Prostate gland (tissue), 2 donors: ENCODE measurements at regions not wholly inside any gene's neighbourhood (a gene's known extent, or its start where the extent isn't known, plus 50 kb on each side); places are given as distances from the start of the nearest gene placed in this dataset.
"Not testable (repeated sequence)": the region's sequence is repeated elsewhere in the genome, so short reads cannot be mapped to it uniquely, and the experiment has no call there.

Source experiments
- DNase-seq: peaks from one replicate; pipeline ENCODE4 v3.0.0-alpha.2; 2019; ENCODE audit warnings: low spot score
- H3K27ac ChIP-seq, 2 donors: fragments of 200-600 bp; sonication (generic); 2 replicates each; pipeline ENCODE4 v1.5.1; 2017 to 2019
- H3K27me3 ChIP-seq: fragments of 200-600 bp; sonication (generic); replicated peaks from 2 replicates; pipeline ENCODE4 v1.5.1; 2019; ENCODE audit not compliant: insufficient read depth
- H3K36me3 ChIP-seq, 2 donors: fragments of 200-600 bp; sonication (generic); 1 replicate in 1 of 2; 2 replicates in 1 of 2; pipeline versions ENCODE4 v1.5.1 to v1.8.1; 2017 to 2019
- H3K4me1 ChIP-seq: fragments of 200-600 bp; sonication (generic); replicated peaks from 2 replicates; pipeline ENCODE4 v1.5.1; 2019
- H3K4me3 ChIP-seq, 2 donors: fragments of 200-600 bp; sonication (generic); 2 replicates each; pipeline ENCODE4 v1.5.1; 2017 to 2019
- H3K9me3 ChIP-seq: fragments of 200-600 bp; sonication (generic); 2 replicates; pipeline ENCODE4 v1.5.1; 2017
- POLR2A ChIP-seq: fragments of 450-650 bp; IDR thresholded peaks from one replicate; pipeline ENCODE4 v1.6.1; 2016; ENCODE audit warnings: antibody characterized with exemption, mild to moderate bottlenecking
- POLR2AphosphoS5 ChIP-seq: sonication (generic); formaldehyde crosslinking; IDR thresholded peaks from one replicate; pipeline ENCODE4 v1.6.1; 2017; ENCODE audit warnings: antibody characterized with exemption
- WGBS: methylation state at CpG from one replicate; pipeline ENCODE4 v1.1.5; 2018; 5-methylcytosine and 5-hydroxymethylcytosine counted together
- intact Hi-C: fragments of 100-400 bp; cut with DNase I; formaldehyde crosslinking; loops from one replicate; pipeline ENCODE4 v1.14.2; 2022
- TF ChIP-seq, protein P1 (sequence below), 4 experiments: fragments of 200-600 bp in 2 of 4; fragments of 450-650 bp in 2 of 4; sonication (generic) in 2 of 4; IDR thresholded peaks; 1 replicate in 3 of 4; 2 replicates in 1 of 4; pipeline ENCODE4 v1.5.1; 2016 to 2019; ENCODE audit warnings: antibody characterized with exemption in 4 of 4, mild to moderate bottlenecking in 2 of 4, moderate library complexity in 2 of 4

DNA sequence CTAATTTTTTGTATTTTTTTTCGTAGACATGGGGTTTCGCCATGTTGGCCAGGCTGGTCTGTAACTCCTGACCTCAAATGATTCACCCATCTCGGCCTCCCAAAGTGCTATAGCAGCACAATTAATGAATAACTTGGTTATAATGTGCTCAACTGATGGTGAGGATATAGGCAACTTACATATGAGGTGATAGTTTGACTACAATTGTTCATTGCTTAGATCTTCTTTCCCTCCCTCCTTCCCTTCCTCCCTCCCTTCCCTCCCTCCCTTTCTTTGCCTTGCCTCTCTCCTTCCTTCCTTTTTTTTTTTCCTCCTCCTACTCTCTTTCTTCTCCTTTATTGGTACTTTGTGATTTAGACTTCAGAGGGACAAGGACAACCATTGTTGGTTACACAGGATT, 151.2 kb downstream of the RNF144B start:
- H3K9me3 ChIP-seq = no peaks in the 10 kb centered on the region
- 95% methylated on average over 3 of the region's 3 CpGs for WGBS
- intact Hi-C loops = no loop called here
- H3K4me3 ChIP-seq = no peak overlapping the region
- H3K36me3 ChIP-seq = no peaks in the 10 kb centered on the region
- H3K27ac ChIP-seq = no peak overlapping the region
- no peaks in the 10 kb centered on the region for H3K27me3 ChIP-seq
- DNase-seq = no peak
- TF ChIP-seq, protein P1, sequence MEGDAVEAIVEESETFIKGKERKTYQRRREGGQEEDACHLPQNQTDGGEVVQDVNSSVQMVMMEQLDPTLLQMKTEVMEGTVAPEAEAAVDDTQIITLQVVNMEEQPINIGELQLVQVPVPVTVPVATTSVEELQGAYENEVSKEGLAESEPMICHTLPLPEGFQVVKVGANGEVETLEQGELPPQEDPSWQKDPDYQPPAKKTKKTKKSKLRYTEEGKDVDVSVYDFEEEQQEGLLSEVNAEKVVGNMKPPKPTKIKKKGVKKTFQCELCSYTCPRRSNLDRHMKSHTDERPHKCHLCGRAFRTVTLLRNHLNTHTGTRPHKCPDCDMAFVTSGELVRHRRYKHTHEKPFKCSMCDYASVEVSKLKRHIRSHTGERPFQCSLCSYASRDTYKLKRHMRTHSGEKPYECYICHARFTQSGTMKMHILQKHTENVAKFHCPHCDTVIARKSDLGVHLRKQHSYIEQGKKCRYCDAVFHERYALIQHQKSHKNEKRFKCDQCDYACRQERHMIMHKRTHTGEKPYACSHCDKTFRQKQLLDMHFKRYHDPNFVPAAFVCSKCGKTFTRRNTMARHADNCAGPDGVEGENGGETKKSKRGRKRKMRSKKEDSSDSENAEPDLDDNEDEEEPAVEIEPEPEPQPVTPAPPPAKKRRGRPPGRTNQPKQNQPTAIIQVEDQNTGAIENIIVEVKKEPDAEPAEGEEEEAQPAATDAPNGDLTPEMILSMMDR (IDR thresholded peaks at IDR 0.05) = no peak
- no peak for TF ChIP-seq POLR2AphosphoS5
- TF ChIP-seq POLR2A = no peak
- no peaks in the 10 kb centered on the region for H3K4me1 ChIP-seq

DNA sequence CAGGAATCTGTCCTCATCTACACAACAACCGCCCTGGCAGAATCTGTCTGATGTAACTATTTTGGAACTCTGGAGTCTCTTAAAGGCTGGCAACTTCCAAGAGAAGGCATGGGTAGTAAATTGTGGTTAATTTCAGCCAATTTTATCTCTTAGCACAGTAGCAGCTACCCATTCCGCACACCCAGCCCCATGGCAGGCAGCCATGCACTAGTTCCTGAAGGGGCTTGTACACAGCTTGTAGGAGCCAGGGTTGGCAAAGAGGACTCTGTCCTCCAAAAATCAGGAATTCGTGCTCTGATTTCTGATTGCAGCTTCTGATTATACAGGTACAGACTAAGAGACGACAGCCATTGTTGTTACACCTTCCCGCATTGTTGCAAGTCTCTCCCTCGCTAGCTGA, 155.9 kb downstream of the RNF144B start:
- WGBS = 59% methylated on average over 6 of the region's 6 CpGs
- no peak for DNase-seq
- Histone ChIP-seq H3K27me3 (no peaks in the 10 kb centered on the region), H3K4me3 (no peak overlapping the region), H3K36me3 (no peaks in the 10 kb centered on the region), H3K27ac (no peak overlapping the region), H3K4me1 (no peaks in the 10 kb centered on the region), H3K9me3 (no peaks in the 10 kb centered on the region)
- intact Hi-C loops = no loop called here
- TF ChIP-seq, protein P1 (IDR thresholded peaks at IDR 0.05) = no peak
- TF ChIP-seq POLR2AphosphoS5 (no peak), POLR2A (no peak)

DNA sequence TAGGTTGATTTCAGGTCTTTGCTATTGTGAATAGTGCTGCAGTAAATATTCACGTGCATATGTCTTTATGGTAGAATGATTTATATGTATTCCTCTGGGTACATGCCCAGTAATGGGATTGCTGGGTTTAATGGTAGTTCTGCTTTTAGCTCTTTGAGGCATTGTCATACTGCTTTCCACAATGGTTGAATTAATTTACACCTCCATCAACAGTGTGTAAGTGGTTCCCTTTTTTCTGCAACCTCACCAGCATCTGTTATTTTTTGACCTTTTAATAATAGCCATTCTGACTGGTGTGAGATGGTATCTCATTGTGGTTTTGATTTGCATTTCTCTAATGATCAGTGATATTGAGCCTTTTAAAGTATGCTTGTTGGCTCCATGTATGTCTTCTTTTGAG, 158.0 kb downstream of the RNF144B start:
- H3K9me3 ChIP-seq, H3K27ac ChIP-seq, H3K36me3 ChIP-seq, H3K4me3 ChIP-seq, H3K27me3 ChIP-seq, H3K4me1 ChIP-seq, intact Hi-C loops, DNase-seq: not testable (repeated sequence)
- 48% methylated on average over 1 of the region's 1 CpG for WGBS

DNA sequence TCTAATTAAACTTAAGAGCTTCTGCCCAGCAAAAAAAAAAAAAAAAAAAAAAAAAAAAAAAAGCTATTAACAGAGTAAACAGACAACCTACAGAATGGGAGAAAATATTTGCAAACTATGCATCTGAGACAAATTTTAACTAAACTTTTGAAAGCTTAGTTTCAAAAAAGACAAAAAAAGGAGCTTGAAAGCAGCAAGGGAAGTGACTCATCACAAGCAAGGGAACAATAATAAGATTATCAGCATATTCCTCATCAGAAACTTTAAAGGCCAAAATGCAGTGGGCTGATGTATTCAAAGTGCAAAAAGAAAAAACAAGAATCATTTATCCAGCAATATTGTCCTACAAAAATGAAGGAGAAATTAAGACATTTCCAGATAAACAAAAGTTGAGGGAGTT, 158.6 kb downstream of the RNF144B start:
- Histone ChIP-seq H3K27me3 (no peaks in the 10 kb centered on the region), H3K4me1 (no peaks in the 10 kb centered on the region), H3K27ac (no peak overlapping the region), H3K36me3 (no peaks in the 10 kb centered on the region), H3K4me3 (no peak overlapping the region), H3K9me3 (no peaks in the 10 kb centered on the region)
- no peak for DNase-seq
- intact Hi-C loops = no loop called here
- TF ChIP-seq POLR2A = no peak
- TF ChIP-seq, protein P1 (IDR thresholded peaks at IDR 0.05) = no peak
- TF ChIP-seq POLR2AphosphoS5 = no peak

DNA sequence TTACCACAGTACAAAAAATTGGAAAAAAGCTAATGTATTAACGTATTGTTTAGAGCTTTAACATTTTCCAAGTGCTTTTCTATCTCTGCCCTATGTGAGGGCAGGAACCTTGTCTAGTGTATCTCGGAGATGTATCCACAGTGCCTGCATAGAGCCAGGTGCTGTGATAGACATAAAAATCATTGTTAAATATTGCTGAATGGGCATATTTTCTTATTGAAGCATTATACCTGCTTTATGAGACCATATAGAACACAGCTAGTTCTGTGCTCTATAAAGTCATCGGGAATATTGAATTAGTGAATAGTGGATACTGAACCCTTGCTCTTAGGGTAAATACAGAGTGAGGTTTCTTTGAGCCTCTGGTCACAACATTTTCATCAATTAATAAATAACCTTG, 163.0 kb downstream of the RNF144B start:
- intact Hi-C loops = no loop called here
- no peak overlapping the region for H3K4me3 ChIP-seq
- TF ChIP-seq, protein P1 (IDR thresholded peaks at IDR 0.05) = no peak
- TF ChIP-seq POLR2A = no peak
- TF ChIP-seq POLR2AphosphoS5 = no peak
- H3K4me1 ChIP-seq = no peaks in the 10 kb centered on the region
- DNase-seq = no peak
- no peaks in the 10 kb centered on the region for H3K36me3 ChIP-seq
- peaks cover 2% of the 10 kb centered on the region for H3K27me3 ChIP-seq
- WGBS = 78% methylated on average over 3 of the region's 3 CpGs
- no peaks in the 10 kb centered on the region for H3K9me3 ChIP-seq
- no peak overlapping the region for H3K27ac ChIP-seq
